Loucy (cell line): ENCODE measurements at regions not wholly inside any gene's neighbourhood (a gene's known extent, or its start where the extent isn't known, plus 50 kb on each side); places are given as distances from the start of the nearest gene placed in this dataset.
"Not testable (repeated sequence)": the region's sequence is repeated elsewhere in the genome, so short reads cannot be mapped to it uniquely, and the experiment has no call there.

Experiments
- EZH2phosphoT487 ChIP-seq: fragments of 200-600 bp; IDR thresholded peaks from 2 replicates; pipeline ENCODE4 v1.6.1; 2018; ENCODE audit warnings: antibody characterized with exemption, mild to moderate bottlenecking, moderate library complexity, borderline replicate concordance
- TF ChIP-seq, protein P1 (sequence below): fragments of 200-600 bp; sonication (generic); conservative IDR thresholded peaks from 2 replicates; pipeline ENCODE4 v1.5.1; 2014; ENCODE audit warnings: mild to moderate bottlenecking, antibody characterized with exemption, low read length

DNA sequence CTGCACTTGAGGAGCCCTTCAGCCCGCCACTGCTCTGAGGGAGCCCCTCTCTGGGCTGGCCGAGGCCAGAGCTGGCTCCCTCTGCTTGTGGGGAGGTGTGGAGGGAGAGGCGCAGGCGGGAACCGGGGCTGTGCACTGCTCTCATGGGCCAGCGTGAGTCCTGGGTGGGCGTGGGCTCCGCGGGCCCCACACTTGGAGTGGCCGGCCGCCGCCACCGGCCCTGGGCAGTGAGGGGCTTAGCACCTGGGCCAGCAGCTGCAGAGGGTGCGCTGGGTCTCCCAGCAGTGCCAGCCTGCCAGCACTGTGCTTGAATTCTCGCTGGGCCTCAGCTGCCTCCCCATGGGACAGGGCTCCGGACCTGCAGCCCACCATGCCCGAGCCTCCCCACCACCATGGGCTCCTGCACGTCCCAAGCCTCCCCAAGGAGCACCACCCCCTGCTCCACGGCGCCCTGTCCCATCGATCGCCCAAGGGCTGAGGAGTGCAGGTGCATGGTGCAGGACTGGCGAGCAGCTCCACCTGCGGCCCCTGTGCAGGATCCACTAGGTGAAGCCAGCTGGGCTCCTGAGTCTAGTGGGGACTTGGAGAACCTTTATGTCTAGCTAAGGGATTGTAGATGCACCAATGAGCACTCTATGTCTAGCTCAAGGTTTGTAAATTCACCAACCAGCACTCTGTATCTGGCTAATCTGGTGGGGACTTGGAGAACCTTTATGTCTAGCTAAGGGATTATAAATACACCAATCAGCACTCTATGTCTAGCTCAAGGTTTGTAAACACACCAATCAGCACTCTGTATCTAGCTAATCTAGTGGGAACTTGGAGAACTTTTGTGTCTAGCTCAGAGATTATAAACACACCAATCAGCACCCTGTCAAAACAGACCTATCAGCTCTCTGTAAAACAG is 1180.3 kb downstream of the FSCB start:
- TF ChIP-seq, protein P1, sequence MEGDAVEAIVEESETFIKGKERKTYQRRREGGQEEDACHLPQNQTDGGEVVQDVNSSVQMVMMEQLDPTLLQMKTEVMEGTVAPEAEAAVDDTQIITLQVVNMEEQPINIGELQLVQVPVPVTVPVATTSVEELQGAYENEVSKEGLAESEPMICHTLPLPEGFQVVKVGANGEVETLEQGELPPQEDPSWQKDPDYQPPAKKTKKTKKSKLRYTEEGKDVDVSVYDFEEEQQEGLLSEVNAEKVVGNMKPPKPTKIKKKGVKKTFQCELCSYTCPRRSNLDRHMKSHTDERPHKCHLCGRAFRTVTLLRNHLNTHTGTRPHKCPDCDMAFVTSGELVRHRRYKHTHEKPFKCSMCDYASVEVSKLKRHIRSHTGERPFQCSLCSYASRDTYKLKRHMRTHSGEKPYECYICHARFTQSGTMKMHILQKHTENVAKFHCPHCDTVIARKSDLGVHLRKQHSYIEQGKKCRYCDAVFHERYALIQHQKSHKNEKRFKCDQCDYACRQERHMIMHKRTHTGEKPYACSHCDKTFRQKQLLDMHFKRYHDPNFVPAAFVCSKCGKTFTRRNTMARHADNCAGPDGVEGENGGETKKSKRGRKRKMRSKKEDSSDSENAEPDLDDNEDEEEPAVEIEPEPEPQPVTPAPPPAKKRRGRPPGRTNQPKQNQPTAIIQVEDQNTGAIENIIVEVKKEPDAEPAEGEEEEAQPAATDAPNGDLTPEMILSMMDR, result not testable (repeated sequence)
- not testable (repeated sequence) for TF ChIP-seq EZH2phosphoT487
